ENCODE measurements at regions not wholly inside any gene's neighbourhood (a gene's known extent, or its start where the extent isn't known, plus 50 kb on each side); places are given as distances from the start of the nearest gene placed in this dataset.

GRCh38 chr4:12979797-12980196 lies 504.3 kb downstream of the RAB28 start:
- H3K4me3 ChIP-seq (ENCODE audit: low read depth, low read length), result no peak overlapping the region
- H3K27ac ChIP-seq, result no peak overlapping the region
- TF ChIP-seq CTCF (IDR thresholded peaks at IDR 0.05; ENCODE audit: low read depth, low read length, missing control alignments), result no peak
- H3K36me3 ChIP-seq (replicated peaks), result no peaks in the 10 kb centered on the region
- in situ Hi-C loops (cut with HindIII; ENCODE audit: low pct_ligation_motif_present, low sequenced_read_pairs), result no loop called here
- H3K27me3 ChIP-seq (replicated peaks), result no peaks in the 10 kb centered on the region
- DNase-seq, result no peak

- TF ChIP-seq CTCF (IDR thresholded peaks at IDR 0.05; ENCODE audit: low read depth, low read length, missing control alignments), result no peak
- Histone ChIP-seq H3K36me3 (replicated peaks) (no peaks in the 10 kb centered on the region), H3K4me3 (ENCODE audit: low read depth, low read length) (no peak overlapping the region), H3K27ac (no peak overlapping the region), H3K27me3 (replicated peaks) (no peaks in the 10 kb centered on the region)
- DNase-seq, result no peak
- in situ Hi-C loops (cut with HindIII; ENCODE audit: low pct_ligation_motif_present, low sequenced_read_pairs), result no loop called here
Measured at GRCh38 chr4:12978310-12978709, 505.8 kb downstream of the RAB28 start.

GRCh38 chr4:12975511-12975910 lies 508.6 kb downstream of the RAB28 start:
- Histone ChIP-seq H3K4me3 (ENCODE audit: low read depth, low read length) (no peak overlapping the region), H3K27me3 (replicated peaks) (no peaks in the 10 kb centered on the region), H3K27ac (no peak overlapping the region), H3K36me3 (replicated peaks) (no peaks in the 10 kb centered on the region)
- DNase-seq, result no peak
- in situ Hi-C loops (cut with HindIII; ENCODE audit: low pct_ligation_motif_present, low sequenced_read_pairs), result no loop called here
- no peak for TF ChIP-seq CTCF (IDR thresholded peaks at IDR 0.05; ENCODE audit: low read depth, low read length, missing control alignments)

- no peak overlapping the region for H3K27ac ChIP-seq
- no peaks in the 10 kb centered on the region for H3K27me3 ChIP-seq (replicated peaks)
- no peak overlapping the region for H3K4me3 ChIP-seq (ENCODE audit: low read depth, low read length)
- no peak for DNase-seq
- in situ Hi-C loops (cut with HindIII; ENCODE audit: low pct_ligation_motif_present, low sequenced_read_pairs), result no loop called here
- no peaks in the 10 kb centered on the region for H3K36me3 ChIP-seq (replicated peaks)
- no peak for TF ChIP-seq CTCF (IDR thresholded peaks at IDR 0.05; ENCODE audit: low read depth, low read length, missing control alignments)
Measured at GRCh38 chr4:12973522-12973921, 510.6 kb downstream of the RAB28 start.

- Histone ChIP-seq H3K27ac (no peak overlapping the region), H3K27me3 (replicated peaks) (no peaks in the 10 kb centered on the region), H3K4me3 (ENCODE audit: low read depth, low read length) (no peak overlapping the region), H3K36me3 (replicated peaks) (no peaks in the 10 kb centered on the region)
- TF ChIP-seq CTCF (IDR thresholded peaks at IDR 0.05; ENCODE audit: low read depth, low read length, missing control alignments), result no peak
- in situ Hi-C loops (cut with HindIII; ENCODE audit: low pct_ligation_motif_present, low sequenced_read_pairs), result no loop called here
- DNase-seq, result no peak
Measured at GRCh38 chr4:12968345-12968744, 515.8 kb downstream of the RAB28 start.

GRCh38 chr4:12966726-12967125 lies 517.4 kb downstream of the RAB28 start:
- Histone ChIP-seq H3K27me3 (replicated peaks) (no peaks in the 10 kb centered on the region), H3K36me3 (replicated peaks) (no peaks in the 10 kb centered on the region), H3K4me3 (ENCODE audit: low read depth, low read length) (no peak overlapping the region), H3K27ac (no peak overlapping the region)
- in situ Hi-C loops (cut with HindIII; ENCODE audit: low pct_ligation_motif_present, low sequenced_read_pairs), result no loop called here
- DNase-seq, result no peak
- TF ChIP-seq CTCF (IDR thresholded peaks at IDR 0.05; ENCODE audit: low read depth, low read length, missing control alignments), result no peak
